H7 (cell line): ENCODE measurements at regions not wholly inside any gene's neighbourhood (a gene's known extent, or its start where the extent isn't known, plus 50 kb on each side); places are given as distances from the start of the nearest gene placed in this dataset.
A peak's percentile ranks its signal among the peaks of the same experiment; 100 is the strongest.

ENCODE experiments used
- DNase-seq: peaks from one replicate; pipeline ENCODE4 v3.0.0; 2012
- H3K27me3 ChIP-seq: 2 replicates; pipeline ENCODE4 v1.6.0; 2011; ENCODE audit warnings: mild to moderate bottlenecking, low read length; ENCODE audit not compliant: control insufficient read depth, insufficient read depth
- H3K36me3 ChIP-seq: replicated peaks from 2 replicates; pipeline ENCODE4 v1.5.1; 2011; ENCODE audit warnings: low read length; ENCODE audit not compliant: control insufficient read depth, insufficient read depth
- H3K4me3 ChIP-seq: 2 replicates; pipeline ENCODE4 v1.5.1; 2011; ENCODE audit warnings: low read depth, mild to moderate bottlenecking, control low read depth, low read length, moderate library complexity; ENCODE audit not compliant: insufficient read depth

- Histone ChIP-seq H3K4me3 (no peak overlapping the region), H3K27me3 (no peaks in the 10 kb centered on the region; the same call in 1 of the 2 replicates)
- no peak for DNase-seq
Observed at GRCh38 chr10:128507066-128507465, 380.8 kb upstream of the MKI67 start.

DNA sequence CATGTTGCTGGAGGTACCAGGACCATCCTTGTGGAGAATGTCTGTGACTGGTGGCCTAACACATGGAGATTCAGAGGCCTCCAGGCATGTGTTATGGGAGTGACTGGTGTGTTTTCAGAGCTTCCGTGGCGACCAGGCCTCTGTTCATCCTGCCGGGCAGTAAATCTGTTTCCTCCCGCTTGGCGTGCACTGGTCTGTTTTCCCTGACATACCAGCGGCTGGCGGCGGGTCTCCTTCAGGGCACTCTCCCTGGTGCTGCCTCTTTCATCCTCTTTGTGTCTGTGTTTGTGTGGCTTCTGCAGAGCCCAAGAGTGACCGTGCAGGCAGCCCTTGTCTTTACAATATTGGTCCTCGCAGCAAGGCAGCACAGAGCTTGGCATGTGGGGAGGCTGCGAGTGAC, 385.1 kb upstream of the MKI67 start:
- DNase-seq = no peak
- Histone ChIP-seq H3K36me3 (no peaks in the 10 kb centered on the region), H3K27me3 (no peaks in the 10 kb centered on the region), H3K4me3 (no peak overlapping the region)

More at GRCh38 chr10:128507066-128507465, 380.8 kb upstream of the MKI67 start:
- H3K36me3 ChIP-seq = no peaks in the 10 kb centered on the region

GRCh38 chr10:128512767-128513166, 386.5 kb upstream of the MKI67 start:
- H3K4me3 ChIP-seq = no peak overlapping the region
- no peaks in the 10 kb centered on the region for H3K36me3 ChIP-seq
- DNase-seq = no peak
- no peaks in the 10 kb centered on the region for H3K27me3 ChIP-seq

- DNase-seq = no peak
- Histone ChIP-seq H3K27me3 (no peaks in the 10 kb centered on the region), H3K4me3 (no peak overlapping the region), H3K36me3 (no peaks in the 10 kb centered on the region)
Observed at GRCh38 chr10:128514536-128514935, 388.3 kb upstream of the MKI67 start.

DNA sequence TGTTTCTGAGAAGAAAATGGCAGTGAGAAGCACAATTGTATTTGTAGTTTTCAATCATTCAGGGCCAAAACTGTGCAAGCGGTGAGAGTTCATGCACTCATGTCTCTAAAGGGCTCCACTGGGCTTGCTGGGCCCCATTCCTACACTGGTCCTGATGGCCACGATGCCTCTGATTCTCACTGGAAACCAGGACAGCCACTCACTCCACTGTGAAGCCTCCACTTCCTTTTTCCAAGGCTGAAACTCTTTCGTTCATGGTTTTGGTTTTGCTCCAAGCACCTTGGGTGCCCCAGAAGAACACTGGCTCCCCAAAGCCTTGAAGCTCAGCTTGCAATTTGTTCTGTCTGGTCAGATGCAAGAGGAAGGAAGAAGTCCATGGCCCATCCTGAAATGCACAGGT, 390.0 kb upstream of the MKI67 start:
- no peak for DNase-seq
- no peaks in the 10 kb centered on the region for H3K27me3 ChIP-seq
- H3K36me3 ChIP-seq = no peaks in the 10 kb centered on the region
- no peak overlapping the region for H3K4me3 ChIP-seq

- DNase-seq = no peak
- no peak overlapping the region for H3K4me3 ChIP-seq
- H3K36me3 ChIP-seq = no peaks in the 10 kb centered on the region
- no peaks in the 10 kb centered on the region for H3K27me3 ChIP-seq
Observed at GRCh38 chr10:128517167-128517566, 390.9 kb upstream of the MKI67 start.

DNA sequence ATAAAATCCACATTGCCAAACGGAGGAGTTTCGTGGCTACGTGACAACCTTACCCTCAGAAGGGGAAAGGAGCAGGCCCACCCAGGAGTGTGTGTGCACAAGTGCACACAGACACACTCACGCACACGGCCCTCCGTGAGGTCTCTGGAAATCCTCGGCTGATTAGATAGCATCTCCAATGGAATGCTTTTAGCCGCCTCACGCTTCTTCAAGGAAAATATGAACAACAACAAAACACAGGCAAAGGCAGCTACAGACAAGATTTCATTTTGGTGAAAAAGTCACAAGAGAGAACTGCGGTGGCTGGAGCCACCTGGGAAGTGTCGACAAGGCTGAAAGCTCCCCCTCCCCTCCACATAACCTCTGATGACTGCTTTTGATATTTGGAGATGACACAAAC, 391.8 kb upstream of the MKI67 start:
- H3K27me3 ChIP-seq = no peaks in the 10 kb centered on the region
- H3K4me3 ChIP-seq = no peak overlapping the region
- no peak for DNase-seq
- H3K36me3 ChIP-seq = no peaks in the 10 kb centered on the region

- H3K36me3 ChIP-seq = no peaks in the 10 kb centered on the region
- H3K27me3 ChIP-seq = no peaks in the 10 kb centered on the region
- H3K4me3 ChIP-seq = no peak overlapping the region
- no peak for DNase-seq
Observed at GRCh38 chr10:128519581-128519980, 393.4 kb upstream of the MKI67 start.

DNA sequence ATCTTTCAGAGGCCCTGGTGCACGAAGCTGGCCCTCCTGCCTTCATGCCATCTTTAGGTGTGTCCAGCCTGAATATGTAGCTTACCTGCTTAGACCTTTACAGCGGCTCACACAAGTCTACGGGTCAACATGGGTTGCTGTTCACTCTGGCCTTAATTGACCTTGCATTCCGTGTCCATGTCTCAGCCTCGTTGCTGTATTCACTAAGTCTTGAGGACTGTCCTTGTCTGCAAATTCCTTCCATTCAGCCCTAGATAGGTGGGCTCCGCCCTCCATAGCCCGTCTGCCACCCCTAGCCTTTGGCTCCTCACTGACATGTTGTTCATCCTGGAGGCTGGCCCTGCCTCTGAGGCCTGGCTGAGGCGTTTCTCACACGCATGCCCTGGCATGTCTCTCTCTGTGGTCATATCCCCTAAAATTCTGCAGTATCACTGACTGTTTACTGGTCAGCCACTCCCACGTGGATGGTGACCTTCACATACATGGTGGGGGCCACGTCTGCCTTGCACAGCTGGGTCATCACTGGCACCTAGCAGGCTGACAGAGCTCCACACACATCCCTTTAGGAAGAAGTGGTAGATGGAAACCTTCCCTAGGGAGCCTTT, 394.1 kb upstream of the MKI67 start:
- H3K27me3 ChIP-seq = no peaks in the 10 kb centered on the region
- no peak for DNase-seq
- H3K36me3 ChIP-seq = no peaks in the 10 kb centered on the region
- H3K4me3 ChIP-seq = no peak overlapping the region

GRCh38 chr10:128522551-128523308, 396.5 kb upstream of the MKI67 start:
- DNase-seq = no peak
- Histone ChIP-seq H3K27me3 (no peaks in the 10 kb centered on the region), H3K36me3 (no peaks in the 10 kb centered on the region), H3K4me3 (no peak overlapping the region)

DNA sequence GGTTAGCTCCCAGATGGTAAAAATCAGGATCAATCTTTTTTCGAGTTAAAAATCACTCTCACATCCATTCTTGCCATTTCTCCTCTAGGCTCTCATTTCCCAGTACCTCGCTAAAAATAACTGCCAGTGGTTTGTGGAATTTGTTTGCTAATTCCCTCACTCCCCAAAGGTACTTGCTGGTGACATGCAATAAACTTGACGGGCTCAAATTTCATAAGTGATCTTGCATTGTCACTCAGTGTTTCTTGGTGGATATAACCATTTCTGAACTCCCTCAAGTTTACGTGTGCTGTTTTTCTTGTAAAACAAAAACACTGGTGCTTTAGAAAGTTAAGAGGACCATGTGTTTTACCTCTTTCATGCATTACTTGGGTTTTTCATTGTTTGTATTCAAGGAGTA, 399.2 kb upstream of the MKI67 start:
- Histone ChIP-seq H3K4me3 (no peak overlapping the region), H3K36me3 (no peaks in the 10 kb centered on the region), H3K27me3 (no peaks in the 10 kb centered on the region)
- DNase-seq = no peak

- Histone ChIP-seq H3K4me3 (no peak overlapping the region), H3K36me3 (no peaks in the 10 kb centered on the region), H3K27me3 (no peaks in the 10 kb centered on the region)
- DNase-seq = no peak
Observed at GRCh38 chr10:128525936-128526335, 399.7 kb upstream of the MKI67 start.

DNA sequence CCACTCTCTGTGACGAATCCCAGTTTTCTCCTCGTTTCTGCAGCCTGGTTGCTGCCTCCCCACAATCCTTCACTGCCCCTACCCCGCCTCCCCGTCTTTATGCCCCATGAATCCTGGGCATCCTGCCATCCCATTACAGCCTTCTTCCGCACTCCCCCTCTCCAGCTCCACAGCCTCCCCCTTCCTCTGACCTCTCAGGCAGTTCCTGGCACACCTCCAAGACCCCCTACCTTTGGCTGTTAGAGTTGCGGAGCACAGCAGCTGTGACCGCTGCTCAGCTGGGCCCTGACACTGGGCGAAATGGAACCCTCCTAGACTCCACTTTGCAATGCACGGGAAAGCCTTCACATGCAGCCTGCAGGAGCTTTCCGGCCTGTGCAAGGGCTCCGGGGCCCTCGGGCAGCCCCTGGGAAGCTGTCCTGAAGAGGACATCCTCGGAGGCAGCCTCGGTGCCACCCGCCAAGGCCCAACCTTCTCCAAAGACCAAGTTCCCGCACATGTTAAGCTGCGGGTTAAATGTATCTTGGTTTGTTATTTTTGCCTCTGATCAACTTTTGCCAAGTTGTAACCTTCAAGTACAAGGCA, 400.7 kb upstream of the MKI67 start:
- H3K4me3 ChIP-seq = no peak overlapping the region
- no peaks in the 10 kb centered on the region for H3K36me3 ChIP-seq
- no peaks in the 10 kb centered on the region for H3K27me3 ChIP-seq
- DNase-seq = peak; percentile 51

GRCh38 chr10:128527711-128528110, 401.5 kb upstream of the MKI67 start:
- Histone ChIP-seq H3K27me3 (no peaks in the 10 kb centered on the region), H3K4me3 (no peak overlapping the region), H3K36me3 (no peaks in the 10 kb centered on the region)
- peak; percentile 48 for DNase-seq

DNA sequence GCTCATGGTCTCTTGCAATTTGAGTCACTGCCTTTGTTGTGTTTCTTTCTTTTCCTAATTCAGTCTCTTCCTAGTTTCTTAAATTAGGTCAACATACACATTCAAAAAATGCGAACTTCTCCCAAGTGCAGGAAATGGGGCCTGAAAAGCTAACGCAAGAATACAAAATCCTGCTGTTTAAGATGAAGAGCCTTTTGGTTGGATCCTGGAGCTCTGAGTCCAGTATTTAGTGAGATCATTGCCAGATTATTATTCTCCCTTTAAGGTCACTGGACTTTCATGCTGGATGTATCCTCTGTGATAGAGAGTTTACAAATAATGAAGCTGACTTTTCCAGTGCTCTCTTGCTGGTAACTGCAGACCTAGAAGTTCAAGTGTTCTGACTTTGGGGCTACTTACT, 401.9 kb upstream of the MKI67 start:
- Histone ChIP-seq H3K36me3 (no peaks in the 10 kb centered on the region), H3K4me3 (no peak overlapping the region), H3K27me3 (no peaks in the 10 kb centered on the region)
- no peak for DNase-seq
